GM19467 (cell line): ENCODE measurements at regions not wholly inside any gene's neighbourhood (a gene's known extent, or its start where the extent isn't known, plus 50 kb on each side); places are given as distances from the start of the nearest gene placed in this dataset.

Experiments used
- ATAC-seq: cut with Tn5 transposase; IDR thresholded peaks from one replicate; pipeline ENCODE4 v1.9.1; 2021; ENCODE audit warnings: mild to moderate bottlenecking, moderate library complexity; ENCODE audit not compliant: unreplicated experiment

DNA sequence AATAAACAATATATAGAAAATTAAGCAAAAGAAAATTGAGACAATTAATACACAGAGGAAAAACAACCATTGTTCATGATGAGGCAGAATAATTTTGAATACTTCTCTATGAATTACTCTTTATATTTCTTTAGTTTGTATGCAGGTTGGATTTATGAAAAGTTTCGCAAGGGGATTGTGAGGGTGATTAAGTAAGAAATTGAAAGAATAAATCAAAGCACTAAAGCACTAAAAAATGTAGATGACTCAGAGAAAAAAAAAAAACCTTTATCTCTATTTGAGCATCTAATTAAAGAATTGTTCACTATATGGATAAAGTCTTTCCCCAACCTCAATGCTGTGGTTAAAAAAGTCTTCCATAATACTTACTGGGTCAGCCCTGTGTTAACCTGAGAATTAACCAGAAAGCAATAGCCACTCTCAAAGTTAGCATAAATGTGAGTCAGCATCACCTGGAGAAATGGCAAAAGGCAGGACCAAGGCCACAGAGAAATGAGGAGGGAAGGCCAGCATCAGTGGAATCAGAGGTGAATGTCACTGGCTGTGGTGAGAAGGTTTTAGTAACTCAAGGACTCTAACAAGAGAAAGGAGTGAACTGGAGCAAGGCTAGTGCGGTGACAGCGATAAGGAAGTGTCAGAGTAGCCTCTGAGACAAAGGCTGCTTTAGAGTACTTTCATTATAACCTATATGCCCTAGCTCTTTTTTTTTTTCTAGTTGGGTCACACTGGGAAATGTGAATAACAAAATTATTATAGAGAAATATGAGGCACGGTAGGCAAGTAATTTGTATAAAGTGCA, 310.4 kb downstream of the KCNC2 start:
- no peak for ATAC-seq

- no peak for ATAC-seq
Observed at GRCh38 chr12:74900232-74900631, 309.4 kb downstream of the KCNC2 start.

- no peak for ATAC-seq
Observed at GRCh38 chr12:74903522-74903921, 306.1 kb downstream of the KCNC2 start.

- no peak for ATAC-seq
Observed at GRCh38 chr12:74906224-74906623, 303.4 kb downstream of the KCNC2 start.

- ATAC-seq = no peak
Observed at GRCh38 chr12:74910831-74911230, 298.8 kb downstream of the KCNC2 start.

GRCh38 chr12:74914378-74914777, 295.3 kb downstream of the KCNC2 start:
- ATAC-seq = no peak

DNA sequence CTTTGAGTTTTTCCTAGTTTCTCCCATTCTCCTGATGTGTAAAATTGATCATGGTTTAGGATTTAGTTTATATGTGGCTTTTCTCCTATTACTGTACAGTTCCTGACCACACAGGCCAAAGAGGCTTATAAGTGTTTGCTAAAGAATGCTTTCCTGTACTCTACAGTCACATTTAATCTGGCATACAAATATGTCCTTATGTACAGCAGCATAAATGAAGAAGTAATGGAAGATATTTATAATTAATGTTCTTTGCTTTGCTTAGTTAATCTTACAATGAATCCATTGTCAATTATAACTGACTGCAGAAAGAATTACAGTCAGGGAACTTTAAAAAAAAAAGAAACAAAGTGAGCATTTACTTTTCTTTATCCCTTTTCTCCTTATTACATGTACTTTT, 293.9 kb downstream of the KCNC2 start:
- no peak for ATAC-seq

- ATAC-seq = no peak
Observed at GRCh38 chr12:74917743-74918142, 291.9 kb downstream of the KCNC2 start.

GRCh38 chr12:74918291-74918690, 291.3 kb downstream of the KCNC2 start:
- ATAC-seq = no peak

GRCh38 chr12:74922117-74922516, 287.5 kb downstream of the KCNC2 start:
- no peak for ATAC-seq

- ATAC-seq = no peak
Observed at GRCh38 chr12:74922642-74923041, 287.0 kb downstream of the KCNC2 start.

DNA sequence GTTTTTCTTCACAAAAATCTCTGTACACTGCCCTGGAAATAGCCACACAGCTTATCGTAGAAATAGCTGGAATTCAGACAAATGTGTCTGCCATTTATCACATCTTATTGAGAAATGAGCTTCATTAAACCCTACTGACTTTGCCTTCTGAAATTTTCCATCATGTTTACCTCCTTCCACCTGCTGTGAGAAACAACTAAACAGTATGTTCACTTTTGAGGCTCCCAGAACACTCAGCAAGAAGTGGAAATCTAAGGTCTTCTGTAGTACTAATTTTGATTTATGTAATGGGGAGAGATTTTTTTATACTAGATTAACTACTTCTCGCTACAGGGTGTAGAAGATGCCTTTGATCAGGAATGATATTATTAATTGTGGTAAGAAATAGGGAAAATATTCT, 268.0 kb downstream of the KCNC2 start:
- ATAC-seq = no peak

GRCh38 chr12:74945771-74946198, 263.9 kb downstream of the KCNC2 start:
- ATAC-seq = no peak

DNA sequence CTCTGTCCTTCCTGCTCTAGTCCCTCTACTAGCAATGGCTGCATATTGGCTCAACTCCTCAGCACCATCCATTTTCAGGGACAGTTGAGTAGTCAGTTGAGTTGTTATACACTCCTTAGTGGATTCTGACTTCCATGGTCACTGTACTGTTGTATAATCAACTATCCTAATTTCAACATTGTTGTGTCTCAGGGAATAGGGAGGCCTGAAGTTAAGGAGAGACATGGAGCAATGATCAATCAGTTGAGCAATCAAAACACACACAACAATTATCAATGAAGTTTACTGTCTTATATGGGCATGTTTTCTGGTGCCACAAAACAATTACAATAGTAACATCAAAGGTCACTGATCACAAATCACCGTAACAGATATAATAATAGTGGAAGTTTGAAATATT, 255.9 kb downstream of the KCNC2 start:
- ATAC-seq = no peak

GRCh38 chr12:74957231-74957630, 252.4 kb downstream of the KCNC2 start:
- no peak for ATAC-seq

GRCh38 chr12:74957634-74958033, 252.0 kb downstream of the KCNC2 start:
- ATAC-seq = no peak

DNA sequence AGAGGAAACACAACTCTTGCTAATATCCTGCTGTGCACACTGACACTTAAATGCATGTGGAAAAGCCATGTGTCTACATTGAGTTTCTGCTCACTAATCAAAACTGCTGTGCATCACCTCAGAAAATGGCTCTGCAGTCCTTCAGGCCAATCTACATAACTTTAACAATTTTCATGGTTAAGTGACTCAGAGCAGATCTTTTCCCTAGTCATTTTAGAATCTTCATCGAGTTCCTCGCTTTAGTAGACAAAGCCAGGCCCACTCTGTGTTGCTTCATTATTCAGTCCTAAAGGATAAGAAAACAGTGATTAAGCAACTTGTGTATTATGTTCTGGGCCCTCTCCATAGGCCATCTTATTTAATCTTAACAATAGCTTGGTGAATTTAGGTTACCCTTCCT, 250.0 kb downstream of the KCNC2 start:
- ATAC-seq = no peak

- ATAC-seq = no peak
Observed at GRCh38 chr12:74963304-74963703, 246.3 kb downstream of the KCNC2 start.

GRCh38 chr12:74963867-74964331, 245.7 kb downstream of the KCNC2 start:
- no peak for ATAC-seq

DNA sequence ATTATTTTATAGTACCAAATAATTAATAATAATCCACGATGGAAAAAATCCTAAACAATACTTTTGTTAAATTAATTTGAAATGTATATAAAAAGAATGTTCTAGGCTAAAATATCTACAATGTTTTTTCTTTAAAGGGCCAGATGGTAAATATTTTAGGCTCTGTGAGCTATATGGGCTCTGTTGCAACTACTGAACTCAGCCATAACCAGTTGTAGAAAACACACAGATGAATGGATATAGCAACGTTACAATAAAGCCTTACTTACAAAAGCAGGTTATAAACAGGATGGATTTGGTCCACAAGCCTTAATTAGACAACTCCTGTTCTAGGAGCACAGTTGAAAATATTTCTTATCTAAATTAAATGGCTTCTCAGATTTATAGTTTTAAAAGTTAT, 245.2 kb downstream of the KCNC2 start:
- ATAC-seq = no peak

- ATAC-seq = no peak
Observed at GRCh38 chr12:74971201-74971600, 238.4 kb downstream of the KCNC2 start.

DNA sequence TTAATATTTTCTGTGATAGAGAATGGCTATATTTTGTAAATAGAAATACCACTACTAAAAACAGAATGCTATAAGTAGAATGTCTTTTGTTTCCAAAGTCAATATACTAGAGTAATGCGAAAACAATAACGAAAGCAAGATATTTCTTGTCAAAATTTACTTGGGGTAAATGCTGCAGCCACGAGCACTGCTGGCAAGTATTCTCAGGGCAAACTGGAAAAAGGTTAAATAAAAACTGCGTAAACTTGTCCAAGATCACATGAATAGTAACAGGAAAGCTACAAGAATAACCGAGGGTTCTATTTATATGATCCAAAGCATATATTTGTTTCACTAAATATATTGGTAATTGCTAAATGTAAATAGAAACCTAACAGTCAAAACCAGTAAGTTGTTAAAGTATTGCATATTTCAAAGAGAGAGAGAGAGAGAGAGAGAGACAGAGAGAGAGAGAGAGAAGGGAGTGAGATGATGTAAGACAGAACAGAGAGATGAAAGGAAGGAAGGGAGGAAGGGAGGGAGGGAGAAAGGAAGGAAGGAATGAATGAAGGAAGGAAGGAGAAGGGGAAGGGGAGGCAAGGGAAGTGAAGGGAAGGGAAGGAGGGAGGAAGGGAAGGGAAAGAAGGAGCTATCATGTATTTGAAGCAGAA, 231.7 kb downstream of the KCNC2 start:
- ATAC-seq = no peak
